ENCODE measurements at regions not wholly inside any gene's neighbourhood (a gene's known extent, or its start where the extent isn't known, plus 50 kb on each side); places are given as distances from the start of the nearest gene placed in this dataset.
"Not testable (repeated sequence)": the region's sequence is repeated elsewhere in the genome, so short reads cannot be mapped to it uniquely, and the experiment has no call there.

DNA sequence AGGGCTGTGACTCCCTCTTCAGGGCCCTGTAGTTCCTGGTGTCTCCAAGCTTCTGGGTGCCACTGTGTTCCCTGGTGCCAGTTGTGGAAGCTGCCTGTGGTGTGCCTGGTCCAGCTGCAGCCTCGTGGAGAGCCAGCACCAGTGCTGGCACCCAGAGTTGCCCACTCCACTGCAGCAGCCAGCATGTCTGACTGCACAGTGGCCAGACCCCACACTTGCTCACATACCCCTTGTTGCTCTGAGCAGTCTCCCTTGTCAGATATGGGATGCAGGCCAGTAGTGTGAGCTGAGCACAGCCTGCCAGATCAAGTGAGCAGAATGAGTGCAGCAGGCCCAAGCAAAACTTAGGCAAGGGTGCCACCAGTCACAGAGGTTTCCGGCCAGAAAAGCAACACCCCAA is 108.6 kb downstream of the ZMAT1 start:
- DNase-seq (no peak), ATAC-seq (replicated peaks) (no peak)
- peaks cover 0 to 2% of the 10 kb centered on the region in 2 donors for H3K36me3 Mint-ChIP-seq
- H3K4me1 Mint-ChIP-seq = no peaks in the 10 kb centered on the region
- peaks cover 3 to 4% of the 10 kb centered on the region in 2 donors for H3K9me3 Mint-ChIP-seq
- H3K27me3 Mint-ChIP-seq = peaks cover 19 to 24% of the 10 kb centered on the region in 2 donors
- no peak overlapping the region for H3K27ac Mint-ChIP-seq
- H3K4me3 Mint-ChIP-seq = no peak overlapping the region

DNA sequence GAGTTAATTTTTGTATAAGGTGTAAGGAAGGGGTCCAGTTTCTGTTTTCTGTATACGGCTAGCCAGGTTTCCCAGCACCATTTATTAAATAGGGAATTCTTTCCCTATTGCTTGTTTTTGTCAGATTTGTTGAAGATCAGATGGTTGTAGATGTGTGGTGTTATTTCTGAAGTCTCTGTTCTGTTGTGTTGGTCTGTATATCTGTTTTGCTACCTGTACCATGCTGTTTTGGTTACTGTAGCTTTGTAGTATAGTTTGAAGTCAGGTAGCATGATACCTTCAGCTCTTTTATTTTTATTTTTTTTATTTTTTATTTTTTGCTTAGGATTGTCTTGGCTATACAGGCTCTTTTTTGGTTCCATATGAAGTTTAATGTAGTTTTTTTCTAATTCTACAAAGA is 114.1 kb downstream of the ZMAT1 start:
- H3K27me3 Mint-ChIP-seq = peaks cover 4 to 12% of the 10 kb centered on the region in 2 donors
- not testable (repeated sequence) for H3K4me1 Mint-ChIP-seq; ATAC-seq (replicated peaks); H3K4me3 Mint-ChIP-seq; H3K27ac Mint-ChIP-seq; H3K9me3 Mint-ChIP-seq; DNase-seq; H3K36me3 Mint-ChIP-seq

DNA sequence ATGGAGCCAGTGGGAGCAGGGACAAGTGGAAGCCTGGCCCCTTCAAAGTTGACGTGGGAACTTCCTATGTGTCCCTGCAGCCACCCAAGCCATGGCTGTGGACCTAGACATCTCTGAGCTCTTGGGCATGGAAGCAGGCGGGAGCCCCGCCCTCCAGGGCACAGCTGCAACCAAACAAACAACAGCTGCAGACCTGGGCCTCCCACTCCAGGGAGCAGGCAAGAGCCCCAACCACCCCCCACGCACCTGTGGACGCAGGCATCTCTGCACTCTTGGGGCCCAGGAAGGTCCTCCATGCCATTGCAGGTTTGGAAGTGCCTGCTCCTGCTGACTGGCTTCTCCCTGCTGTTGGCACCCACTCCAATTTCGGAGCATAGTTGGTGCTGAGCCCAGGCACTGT is 118.6 kb downstream of the ZMAT1 start:
- no peak for DNase-seq
- no peak for ATAC-seq (replicated peaks)
- Mint-ChIP-seq H3K4me1 (no peaks in the 10 kb centered on the region), H3K36me3 (no peaks in the 10 kb centered on the region), H3K27ac (no peak overlapping the region), H3K9me3 (peaks cover 0 to 5% of the 10 kb centered on the region in 2 donors), H3K27me3 (peaks cover 6 to 12% of the 10 kb centered on the region in 2 donors), H3K4me3 (no peak overlapping the region)

DNA sequence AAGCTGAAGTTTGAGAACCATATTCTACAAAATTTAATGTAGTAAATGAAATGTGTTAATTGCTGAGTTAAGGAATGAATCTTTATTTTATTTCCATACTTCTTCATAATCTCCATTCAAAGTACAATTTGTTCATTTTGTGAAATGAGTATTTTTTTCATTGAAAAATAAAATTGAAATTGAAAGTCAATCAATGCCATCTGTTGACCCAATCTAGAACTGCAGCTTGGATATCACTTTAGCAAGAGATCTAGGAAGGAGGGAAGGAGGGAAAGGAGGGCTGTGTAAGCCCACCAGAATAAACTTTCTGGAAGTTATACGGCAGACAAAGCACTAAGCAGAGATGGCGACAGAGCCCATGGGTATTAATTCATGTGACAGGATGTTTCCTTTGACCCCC is 128.4 kb downstream of the ZMAT1 start:
- H3K9me3 Mint-ChIP-seq = no peaks in the 10 kb centered on the region
- no peaks in the 10 kb centered on the region for H3K36me3 Mint-ChIP-seq
- H3K4me3 Mint-ChIP-seq = no peak overlapping the region
- no peaks in the 10 kb centered on the region for H3K4me1 Mint-ChIP-seq
- H3K27me3 Mint-ChIP-seq = no peaks in the 10 kb centered on the region
- DNase-seq = no peak
- no peak overlapping the region for H3K27ac Mint-ChIP-seq
- ATAC-seq (replicated peaks) = no peak

DNA sequence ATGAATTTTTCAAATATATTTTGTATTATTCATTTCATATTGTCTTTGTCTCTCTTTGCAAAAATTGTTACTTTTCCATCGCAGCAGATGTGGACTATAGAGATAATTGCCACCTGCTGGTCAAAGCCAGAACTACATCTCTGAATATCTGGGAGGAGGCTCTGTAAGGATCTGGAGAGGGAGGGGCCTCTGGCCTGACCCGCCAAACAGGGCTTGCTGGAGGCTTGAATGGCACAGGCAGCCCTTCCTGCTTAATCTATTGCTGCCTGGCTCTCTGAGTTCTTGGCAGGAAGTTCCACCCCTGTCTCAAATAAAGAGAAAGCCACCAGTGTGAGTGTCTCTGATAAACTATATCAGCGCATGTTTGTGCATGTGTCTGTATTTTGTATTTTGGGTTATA is 132.4 kb downstream of the ZMAT1 start:
- peaks cover 0 to 10% of the 10 kb centered on the region in 2 donors for H3K27me3 Mint-ChIP-seq
- no peaks in the 10 kb centered on the region for H3K4me1 Mint-ChIP-seq
- H3K36me3 Mint-ChIP-seq = no peaks in the 10 kb centered on the region
- DNase-seq (peak; percentile 77), ATAC-seq (replicated peaks) (peak; percentile 100)
- H3K4me3 Mint-ChIP-seq = peak overlapping the region; percentile 17 to 59
- H3K9me3 Mint-ChIP-seq = no peaks in the 10 kb centered on the region
- H3K27ac Mint-ChIP-seq = no peak overlapping the region

DNA sequence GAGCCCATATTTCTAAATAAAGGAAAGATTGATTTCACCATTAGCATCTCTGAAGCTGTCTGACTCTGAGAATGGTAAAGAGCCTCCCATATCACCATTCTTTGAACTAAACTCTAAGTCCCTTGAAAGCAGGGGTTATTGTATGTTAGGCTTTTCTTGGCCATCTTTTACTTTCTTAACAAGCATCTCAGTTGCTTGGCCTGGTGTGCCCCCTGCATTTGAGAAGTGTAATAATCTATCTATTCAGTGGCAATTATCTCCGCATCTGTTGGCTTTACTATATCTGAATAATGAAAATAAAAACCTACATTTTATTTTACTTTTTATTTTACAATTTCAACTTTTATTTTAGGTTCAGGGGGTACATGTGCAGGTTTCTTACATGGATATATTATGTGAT is 128.3 kb upstream of the ARMCX2 start:
- no peak for DNase-seq
- H3K9me3 Mint-ChIP-seq = no peaks in the 10 kb centered on the region
- peaks cover 0 to 12% of the 10 kb centered on the region in 2 donors for H3K27me3 Mint-ChIP-seq
- no peak overlapping the region for H3K4me3 Mint-ChIP-seq
- no peak for ATAC-seq (replicated peaks)
- no peaks in the 10 kb centered on the region for H3K4me1 Mint-ChIP-seq
- H3K27ac Mint-ChIP-seq = no peak overlapping the region
- no peaks in the 10 kb centered on the region for H3K36me3 Mint-ChIP-seq

DNA sequence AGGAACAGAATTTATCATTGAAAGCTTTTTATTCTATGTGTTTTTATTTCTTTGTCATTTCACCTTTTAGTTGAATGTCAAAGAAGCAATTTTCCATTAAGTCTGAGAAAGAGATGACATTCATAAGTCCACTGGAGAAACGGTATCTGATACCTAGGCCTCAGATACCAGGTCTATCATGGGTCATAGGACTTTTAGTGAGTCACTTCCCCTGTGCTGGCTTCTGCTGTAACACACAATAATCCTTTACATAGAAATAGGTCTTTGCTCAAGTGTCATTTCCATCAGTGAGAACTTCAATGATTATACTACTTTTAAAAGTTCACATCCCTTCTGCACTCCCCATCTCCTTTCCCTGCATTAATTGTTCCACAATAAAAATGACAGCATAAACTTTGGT is 125.5 kb upstream of the ARMCX2 start:
- peak in 1 of 2 donors; percentile 51 for ATAC-seq (replicated peaks)
- Mint-ChIP-seq H3K9me3 (no peaks in the 10 kb centered on the region), H3K4me1 (no peaks in the 10 kb centered on the region), H3K4me3 (no peak overlapping the region), H3K36me3 (no peaks in the 10 kb centered on the region), H3K27me3 (no peaks in the 10 kb centered on the region), H3K27ac (no peak overlapping the region)
- no peak for DNase-seq

DNA sequence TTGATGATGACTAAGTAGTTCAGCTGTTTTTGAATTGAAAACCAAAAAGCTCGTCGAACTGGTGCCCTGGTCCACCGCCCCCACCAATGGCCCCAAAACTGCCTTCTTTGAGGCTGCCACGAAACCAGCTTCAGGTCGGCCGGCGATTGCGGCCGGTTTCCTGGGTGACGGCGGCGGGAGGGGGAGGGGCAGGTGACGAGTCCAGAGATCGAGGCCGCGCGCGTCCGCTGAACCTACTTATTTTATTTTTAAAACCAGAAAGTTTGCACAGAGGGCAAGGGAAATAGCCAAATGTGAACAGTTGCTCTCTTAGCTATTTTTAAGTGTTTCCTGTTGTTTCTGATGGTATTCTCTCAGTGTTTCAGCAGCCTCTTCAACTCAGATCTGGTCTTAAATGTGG is 120.8 kb upstream of the ARMCX2 start:
- not testable (repeated sequence) for H3K4me1 Mint-ChIP-seq; H3K36me3 Mint-ChIP-seq; ATAC-seq (replicated peaks); H3K9me3 Mint-ChIP-seq; H3K4me3 Mint-ChIP-seq; H3K27ac Mint-ChIP-seq; DNase-seq
- H3K27me3 Mint-ChIP-seq = peaks cover 10 to 11% of the 10 kb centered on the region in 2 donors

DNA sequence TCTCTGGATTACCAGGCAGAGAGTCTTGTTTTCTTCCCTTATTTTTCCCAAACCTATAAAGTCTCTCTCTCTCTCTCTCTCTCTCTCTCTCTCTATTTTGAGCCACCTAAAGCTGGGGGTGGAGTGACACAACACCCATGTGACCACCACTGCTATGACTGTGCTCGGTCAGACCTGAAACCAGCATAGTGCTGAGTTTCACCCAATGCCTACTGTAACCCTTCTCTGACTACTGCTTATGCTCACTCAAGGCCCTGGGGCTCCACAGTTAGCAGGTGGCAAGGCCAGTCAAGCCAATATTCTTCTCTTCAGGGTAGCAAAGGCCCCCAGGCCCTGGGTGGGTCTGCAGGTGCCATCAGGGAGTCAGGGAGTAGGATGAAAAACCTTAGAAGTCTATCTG is 114.7 kb upstream of the ARMCX2 start:
- Mint-ChIP-seq H3K9me3 (peaks cover 5 to 7% of the 10 kb centered on the region in 2 donors), H3K4me3 (no peak overlapping the region), H3K4me1 (no peaks in the 10 kb centered on the region), H3K27me3 (peaks cover 15 to 26% of the 10 kb centered on the region in 2 donors), H3K36me3 (no peaks in the 10 kb centered on the region), H3K27ac (no peak overlapping the region)
- ATAC-seq (replicated peaks) = no peak
- DNase-seq = no peak

DNA sequence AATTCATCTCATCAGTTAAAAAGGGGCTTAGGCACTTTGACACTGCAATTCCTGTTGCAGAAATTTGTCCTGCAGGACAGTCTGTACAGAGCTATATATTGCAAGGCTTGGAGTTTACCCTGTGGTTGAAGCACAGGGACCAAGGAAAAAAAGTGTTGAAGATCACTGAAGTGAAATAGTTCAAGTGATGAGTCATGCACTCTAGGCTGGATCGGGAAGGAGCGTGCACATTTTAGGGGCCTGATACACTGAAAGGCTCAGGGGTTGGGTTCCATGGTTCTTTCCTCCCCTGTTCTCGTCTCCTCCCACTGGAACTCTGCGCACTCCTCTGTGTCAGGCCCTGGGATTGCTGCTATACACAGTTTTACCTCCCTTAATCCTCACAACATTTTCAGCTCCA is 104.9 kb upstream of the ARMCX2 start:
- H3K4me1 Mint-ChIP-seq = no peaks in the 10 kb centered on the region
- peaks cover 5 to 18% of the 10 kb centered on the region in 2 donors for H3K27me3 Mint-ChIP-seq
- no peak overlapping the region for H3K4me3 Mint-ChIP-seq
- H3K9me3 Mint-ChIP-seq = no peaks in the 10 kb centered on the region
- no peak overlapping the region for H3K27ac Mint-ChIP-seq
- DNase-seq (no peak), ATAC-seq (replicated peaks) (no peak)
- no peaks in the 10 kb centered on the region for H3K36me3 Mint-ChIP-seq

DNA sequence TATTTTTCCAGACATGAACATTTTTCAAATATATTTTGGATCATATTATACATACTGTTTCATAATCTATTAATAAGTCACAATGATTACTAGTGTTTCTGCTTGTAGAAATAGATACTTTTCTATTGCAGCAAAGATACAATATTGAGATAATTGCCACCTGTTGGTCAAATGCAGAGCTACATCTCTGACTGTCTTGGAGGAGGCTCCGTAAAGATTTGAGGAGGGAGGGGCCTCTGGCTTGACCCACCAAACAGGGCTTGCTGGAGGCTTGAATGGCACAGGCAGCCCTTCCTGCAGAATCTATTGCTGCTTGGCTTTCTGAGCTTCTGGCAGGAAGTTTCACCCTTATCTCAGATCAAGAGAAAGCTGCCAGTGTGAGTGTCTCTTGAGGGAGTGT is 99.3 kb upstream of the ARMCX2 start:
- H3K4me3 Mint-ChIP-seq = no peak overlapping the region
- peaks cover 0 to 11% of the 10 kb centered on the region in 2 donors for H3K27me3 Mint-ChIP-seq
- ATAC-seq (replicated peaks) (peak; percentile 78 to 83), DNase-seq (peak; percentile 3)
- peaks cover 0 to 2% of the 10 kb centered on the region in 2 donors for H3K4me1 Mint-ChIP-seq
- no peak overlapping the region for H3K27ac Mint-ChIP-seq
- no peaks in the 10 kb centered on the region for H3K9me3 Mint-ChIP-seq
- H3K36me3 Mint-ChIP-seq = no peaks in the 10 kb centered on the region

DNA sequence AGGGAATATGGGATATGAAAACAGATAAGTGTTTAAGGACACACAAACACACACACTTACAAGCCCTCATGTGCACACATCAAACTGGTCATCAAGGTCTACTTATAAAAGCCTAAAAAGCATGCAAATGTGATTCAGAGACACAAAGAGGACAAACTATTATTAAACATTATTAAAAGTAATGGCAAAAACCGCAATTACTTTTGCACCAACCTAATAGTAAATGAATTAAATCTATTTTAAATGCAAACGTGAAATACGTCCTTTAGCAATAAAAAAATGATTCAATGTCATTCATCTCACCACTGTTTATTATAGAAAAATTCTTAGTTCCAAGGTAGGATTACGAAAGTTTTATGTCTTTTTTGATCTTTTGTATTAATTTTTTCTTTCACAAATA is 91.1 kb upstream of the ARMCX2 start:
- Mint-ChIP-seq H3K4me3 (no peak overlapping the region), H3K9me3 (no peaks in the 10 kb centered on the region), H3K36me3 (no peaks in the 10 kb centered on the region), H3K4me1 (no peaks in the 10 kb centered on the region), H3K27me3 (peaks cover 10 to 16% of the 10 kb centered on the region in 2 donors), H3K27ac (no peak overlapping the region)
- ATAC-seq (replicated peaks) (no peak), DNase-seq (no peak)

DNA sequence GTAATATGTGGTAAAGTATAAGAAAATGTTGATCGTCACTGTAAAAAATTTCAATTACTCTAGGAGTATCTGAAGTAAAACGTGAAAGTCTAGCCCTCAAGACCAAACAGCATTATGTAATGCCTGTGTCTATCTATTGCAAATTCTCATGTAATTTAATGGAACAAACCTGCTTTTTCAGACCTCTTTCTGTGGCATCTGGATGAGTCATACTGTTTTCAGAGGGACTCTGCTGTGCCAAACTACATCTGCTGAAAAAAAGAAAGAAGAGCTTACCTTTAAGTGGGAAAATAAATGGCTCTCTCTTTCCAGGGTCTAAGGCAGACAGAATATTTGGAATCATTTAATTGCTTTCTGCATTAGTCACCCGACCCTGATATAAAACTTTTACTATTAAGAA is 89.8 kb upstream of the ARMCX2 start:
- no peak overlapping the region for H3K4me3 Mint-ChIP-seq
- ATAC-seq (replicated peaks) (no peak), DNase-seq (no peak)
- no peaks in the 10 kb centered on the region for H3K4me1 Mint-ChIP-seq
- H3K27me3 Mint-ChIP-seq = peaks cover 15 to 16% of the 10 kb centered on the region in 2 donors
- no peak overlapping the region for H3K27ac Mint-ChIP-seq
- no peaks in the 10 kb centered on the region for H3K36me3 Mint-ChIP-seq
- H3K9me3 Mint-ChIP-seq = no peaks in the 10 kb centered on the region

DNA sequence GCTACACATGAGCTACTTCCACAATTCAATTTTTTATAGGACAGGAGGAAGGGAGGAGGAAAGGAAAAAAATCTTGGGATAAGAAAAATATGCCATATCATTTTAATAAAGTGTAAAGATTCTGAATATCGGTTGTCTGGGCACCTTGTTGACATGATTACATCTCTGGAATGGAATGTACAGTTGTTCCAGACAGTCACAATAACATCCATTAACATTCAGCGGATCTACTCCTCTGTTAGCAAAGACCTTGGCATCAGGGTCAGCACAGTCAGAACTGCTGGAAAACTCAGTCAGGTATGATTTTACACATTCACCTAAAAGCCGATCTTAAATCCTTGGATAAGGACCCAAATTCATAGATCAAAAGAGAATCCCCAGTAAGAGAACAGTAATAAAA is 85.4 kb upstream of the ARMCX2 start:
- peaks cover 0 to 10% of the 10 kb centered on the region in 2 donors for H3K27me3 Mint-ChIP-seq
- DNase-seq (no peak), ATAC-seq (replicated peaks) (no peak)
- no peaks in the 10 kb centered on the region for H3K4me1 Mint-ChIP-seq
- H3K27ac Mint-ChIP-seq = no peak overlapping the region
- H3K4me3 Mint-ChIP-seq = no peak overlapping the region
- no peaks in the 10 kb centered on the region for H3K9me3 Mint-ChIP-seq
- H3K36me3 Mint-ChIP-seq = no peaks in the 10 kb centered on the region

DNA sequence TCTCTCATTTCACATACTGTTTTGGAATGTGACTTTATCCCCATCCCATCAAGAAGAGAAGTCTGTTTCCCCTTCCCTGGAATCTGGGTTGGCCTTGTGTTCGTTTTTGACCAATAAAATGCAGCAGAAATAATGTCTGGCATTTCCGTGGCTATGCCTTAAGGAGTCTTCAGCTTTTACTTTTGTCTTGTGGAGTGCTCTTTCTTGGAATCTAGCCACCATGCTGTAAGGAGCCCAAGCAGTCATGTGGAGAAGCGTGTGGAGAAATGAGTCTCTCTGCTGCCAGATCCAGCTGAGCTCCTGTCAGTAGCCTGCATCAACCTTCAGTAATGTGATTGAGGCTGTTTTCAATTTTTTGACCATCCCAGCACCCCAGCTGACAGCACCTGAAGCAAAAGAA is 84.4 kb upstream of the ARMCX2 start:
- ATAC-seq (replicated peaks) (no peak), DNase-seq (no peak)
- no peaks in the 10 kb centered on the region for H3K4me1 Mint-ChIP-seq
- no peak overlapping the region for H3K4me3 Mint-ChIP-seq
- peaks cover 0 to 10% of the 10 kb centered on the region in 2 donors for H3K27me3 Mint-ChIP-seq
- H3K36me3 Mint-ChIP-seq = no peaks in the 10 kb centered on the region
- H3K9me3 Mint-ChIP-seq = no peaks in the 10 kb centered on the region
- H3K27ac Mint-ChIP-seq = no peak overlapping the region

DNA sequence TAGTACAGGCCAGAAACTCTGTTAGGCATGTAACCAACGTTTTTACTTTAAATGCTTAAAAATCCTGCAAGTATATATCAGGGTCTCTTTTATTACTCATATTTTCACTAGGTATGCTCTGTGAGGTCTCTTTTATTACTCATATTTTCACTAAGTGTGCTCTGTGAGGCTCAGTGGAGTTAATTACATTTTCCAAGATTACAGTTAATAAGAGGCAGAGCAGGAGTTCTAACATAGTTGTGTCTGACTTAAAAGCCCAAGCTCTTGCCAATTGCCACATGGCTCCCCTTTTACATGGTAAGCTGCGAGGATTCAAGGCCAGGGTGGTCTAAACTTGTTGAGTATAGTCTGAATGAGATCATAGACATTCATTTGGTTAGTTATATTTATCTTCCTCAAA is 81.0 kb upstream of the ARMCX2 start:
- Mint-ChIP-seq H3K4me3 (no peak overlapping the region), H3K27me3 (peaks cover 0 to 10% of the 10 kb centered on the region in 2 donors), H3K9me3 (no peaks in the 10 kb centered on the region), H3K36me3 (no peaks in the 10 kb centered on the region), H3K4me1 (peaks cover 0 to 1% of the 10 kb centered on the region in 2 donors), H3K27ac (no peak overlapping the region)
- DNase-seq (no peak), ATAC-seq (replicated peaks) (no peak)
